Trophoblast cell (in vitro differentiated cells and primary cell): ENCODE measurements at regions not wholly inside any gene's neighbourhood (a gene's known extent, or its start where the extent isn't known, plus 50 kb on each side); places are given as distances from the start of the nearest gene placed in this dataset.

Experiments
- DNase-seq, 2 donors: peaks; one replicate each; pipeline ENCODE4 v3.0.0-alpha.2; 2016
- H2AFZ ChIP-seq: 2 replicates; pipeline ENCODE4 v1.6.1; 2013; ENCODE audit warnings: low read length, moderate library complexity, mild to moderate bottlenecking; ENCODE audit not compliant: insufficient read depth, poor library complexity
- H2AK5ac ChIP-seq: 2 replicates; pipeline ENCODE4 v1.6.1; 2013; ENCODE audit warnings: mild to moderate bottlenecking, low read length
- H2BK120ac ChIP-seq: 2 replicates; pipeline ENCODE4 v1.6.1; 2013; ENCODE audit warnings: low read length, mild to moderate bottlenecking, moderate library complexity; ENCODE audit not compliant: insufficient read depth, poor library complexity
- H2BK12ac ChIP-seq: 2 replicates; pipeline ENCODE4 v1.6.1; 2013; ENCODE audit warnings: mild to moderate bottlenecking, low read length, moderate library complexity
- H2BK5ac ChIP-seq: 2 replicates; pipeline ENCODE4 v1.6.1; 2013; ENCODE audit warnings: low read length, low read depth, moderate library complexity, mild to moderate bottlenecking; ENCODE audit not compliant: poor library complexity
- H3K14ac ChIP-seq: 2 replicates; pipeline ENCODE4 v1.6.1; 2013; ENCODE audit warnings: mild to moderate bottlenecking, low read length
- H3K18ac ChIP-seq: 2 replicates; pipeline ENCODE4 v1.6.1; 2013; ENCODE audit warnings: mild to moderate bottlenecking, low read length
- H3K23ac ChIP-seq: 2 replicates; pipeline ENCODE4 v1.6.1; 2013; ENCODE audit warnings: low read length
- H3K27ac ChIP-seq: 2 replicates; pipeline ENCODE4 v1.5.1; 2013; ENCODE audit warnings: low read depth, mild to moderate bottlenecking, inconsistent platforms, low read length, moderate library complexity
- H3K27me3 ChIP-seq: 2 replicates; pipeline ENCODE4 v1.6.1; 2013; ENCODE audit warnings: inconsistent platforms, mild to moderate bottlenecking, low read length, moderate library complexity; ENCODE audit not compliant: insufficient read depth
- H3K36me3 ChIP-seq, 2 experiments: 1 replicate in 1 of 2; 2 replicates in 1 of 2; pipeline ENCODE4 v1.6.1; 2013; ENCODE audit warnings: low read length in 2 of 2, mild to moderate bottlenecking in 2 of 2, moderate library complexity in 1 of 2; ENCODE audit not compliant: insufficient read depth in 2 of 2, control insufficient read depth in 1 of 2
- H3K4ac ChIP-seq: 2 replicates; pipeline ENCODE4 v1.6.1; 2013; ENCODE audit warnings: low read depth, mild to moderate bottlenecking, low read length, moderate library complexity
- H3K4me1 ChIP-seq, 2 experiments: 1 replicate in 1 of 2; 2 replicates in 1 of 2; pipeline ENCODE4 v1.6.1; 2013; ENCODE audit warnings: low read length in 2 of 2, mild to moderate bottlenecking in 2 of 2, moderate library complexity in 1 of 2; ENCODE audit not compliant: insufficient read depth in 2 of 2, control insufficient read depth in 1 of 2
- H3K4me2 ChIP-seq: 2 replicates; pipeline ENCODE4 v1.6.1; 2013; ENCODE audit warnings: inconsistent platforms, mild to moderate bottlenecking, low read length, moderate library complexity
- H3K4me3 ChIP-seq: 2 replicates; pipeline ENCODE4 v1.5.1; 2013; ENCODE audit warnings: mild to moderate bottlenecking, low read depth, low read length, inconsistent platforms
- H3K79me1 ChIP-seq: one replicate; pipeline ENCODE4 v1.6.1; 2013; ENCODE audit warnings: low read length
- H3K79me2 ChIP-seq: 2 replicates; pipeline ENCODE4 v1.6.1; 2013; ENCODE audit warnings: low read length, mild to moderate bottlenecking; ENCODE audit not compliant: control insufficient read depth, insufficient read depth, poor library complexity
- H3K9ac ChIP-seq: 2 replicates; pipeline ENCODE4 v1.6.1; 2013; ENCODE audit warnings: mild to moderate bottlenecking, low read length
- H3K9me3 ChIP-seq: 2 replicates; pipeline ENCODE4 v1.6.1; 2013; ENCODE audit warnings: low read depth, mild to moderate bottlenecking, control low read depth, inconsistent platforms, low read length; ENCODE audit not compliant: insufficient read depth
- H4K12ac ChIP-seq: 2 replicates; pipeline ENCODE4 v1.6.1; 2013; ENCODE audit warnings: low read depth, mild to moderate bottlenecking, low read length, moderate library complexity
- H4K8ac ChIP-seq: 2 replicates; pipeline ENCODE4 v1.6.1; 2013; ENCODE audit warnings: low read depth, mild to moderate bottlenecking, low read length, moderate library complexity
- H4K91ac ChIP-seq: one replicate; pipeline ENCODE4 v1.6.1; 2013; ENCODE audit warnings: low read depth, mild to moderate bottlenecking, low read length, moderate library complexity
- WGBS: extraction: QIAGEN DNeasy Blood & Tissue Kit; methylation state at CpG from one replicate; pipeline ENCODE4 v1.1.7; 2013; ENCODE audit warnings: missing lambda C conversion rate; ENCODE audit not compliant: insufficient read length, insufficient coverage; ENCODE audit errors: extremely low coverage; 5-methylcytosine and 5-hydroxymethylcytosine counted together

DNA sequence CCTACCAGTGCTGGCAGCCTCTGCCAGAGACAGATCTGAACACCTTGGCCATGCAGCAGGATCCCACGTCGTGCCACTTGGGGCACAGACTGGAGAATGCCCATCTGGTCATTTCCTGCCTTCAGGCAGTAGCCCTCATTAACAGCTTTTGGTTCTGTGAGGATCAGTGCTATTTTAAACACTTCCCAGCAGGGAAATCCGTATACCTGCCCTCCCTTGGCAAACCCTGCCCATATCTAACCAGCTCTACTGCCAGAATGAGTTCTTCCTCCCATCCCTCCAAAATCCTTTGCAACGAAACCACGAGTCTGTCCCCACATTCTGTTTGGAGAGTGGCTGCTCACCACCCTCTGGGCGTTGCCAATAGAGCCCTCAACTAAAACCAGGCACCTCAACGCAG lies 245.7 kb downstream of the ENGASE start:
- Histone ChIP-seq H3K4me2 (no peak overlapping the region), H2BK120ac (no peak overlapping the region), H3K4me3 (no peak overlapping the region), H3K79me2 (no peaks in the 10 kb centered on the region), H3K4ac (no peak overlapping the region), H2BK5ac (no peak overlapping the region), H3K18ac (no peak overlapping the region), H2BK12ac (no peak overlapping the region), H3K36me3 (no peaks in the 10 kb centered on the region), H2AK5ac (no peak overlapping the region), H3K79me1 (no peaks in the 10 kb centered on the region), H3K4me1 (no peaks in the 10 kb centered on the region), H2AFZ (no peak overlapping the region), H3K27ac (no peak overlapping the region), H3K14ac (no peak overlapping the region), H4K12ac (no peak overlapping the region), H3K9ac (no peak overlapping the region), H3K23ac (no peak overlapping the region), H4K91ac (no peak overlapping the region), H3K9me3 (peaks cover 6% of the 10 kb centered on the region), H4K8ac (no peak overlapping the region), H3K27me3 (no peaks in the 10 kb centered on the region)
- no peak for DNase-seq
- no CpG with 5 or more reads among the region's 7 CpGs for WGBS

DNA sequence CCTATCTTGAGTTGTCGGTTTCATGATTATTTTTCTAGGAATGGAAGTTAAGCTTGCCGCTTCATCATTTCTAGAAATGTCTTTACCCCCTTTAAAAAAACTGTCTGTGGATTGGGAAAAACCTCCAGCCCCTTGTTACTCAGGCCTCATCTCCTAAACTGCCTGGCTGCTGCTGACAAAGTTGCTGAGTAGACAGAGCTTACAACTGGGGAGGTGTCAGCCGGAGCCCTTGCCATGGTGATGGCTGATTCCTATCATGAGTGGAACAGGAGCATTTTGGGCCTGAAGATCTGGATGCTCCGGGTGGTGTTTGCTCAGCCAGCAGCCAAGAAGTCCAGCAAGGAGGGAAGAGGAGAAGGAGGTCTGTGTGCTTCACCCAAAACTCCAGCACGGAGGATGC lies 243.3 kb downstream of the ENGASE start:
- no peak overlapping the region for H3K4me2 ChIP-seq
- H4K8ac ChIP-seq, result no peak overlapping the region
- H3K4ac ChIP-seq, result no peak overlapping the region
- no peak overlapping the region for H2BK12ac ChIP-seq
- H3K27me3 ChIP-seq, result no peaks in the 10 kb centered on the region
- H2BK5ac ChIP-seq, result no peak overlapping the region
- H3K27ac ChIP-seq, result no peak overlapping the region
- no peak overlapping the region for H4K12ac ChIP-seq
- no peak overlapping the region for H3K18ac ChIP-seq
- no peaks in the 10 kb centered on the region for H3K4me1 ChIP-seq
- DNase-seq, result no peak
- no peak overlapping the region for H4K91ac ChIP-seq
- H3K9ac ChIP-seq, result no peak overlapping the region
- peaks cover 3% of the 10 kb centered on the region for H3K9me3 ChIP-seq
- no peaks in the 10 kb centered on the region for H3K79me2 ChIP-seq
- no peak overlapping the region for H2BK120ac ChIP-seq
- no peaks in the 10 kb centered on the region for H3K79me1 ChIP-seq
- no peak overlapping the region for H2AK5ac ChIP-seq
- H3K4me3 ChIP-seq, result no peak overlapping the region
- no peak overlapping the region for H3K14ac ChIP-seq
- H3K23ac ChIP-seq, result no peak overlapping the region
- WGBS, result no CpG with 5 or more reads among the region's 5 CpGs
- no peaks in the 10 kb centered on the region for H3K36me3 ChIP-seq
- H2AFZ ChIP-seq, result no peak overlapping the region

DNA sequence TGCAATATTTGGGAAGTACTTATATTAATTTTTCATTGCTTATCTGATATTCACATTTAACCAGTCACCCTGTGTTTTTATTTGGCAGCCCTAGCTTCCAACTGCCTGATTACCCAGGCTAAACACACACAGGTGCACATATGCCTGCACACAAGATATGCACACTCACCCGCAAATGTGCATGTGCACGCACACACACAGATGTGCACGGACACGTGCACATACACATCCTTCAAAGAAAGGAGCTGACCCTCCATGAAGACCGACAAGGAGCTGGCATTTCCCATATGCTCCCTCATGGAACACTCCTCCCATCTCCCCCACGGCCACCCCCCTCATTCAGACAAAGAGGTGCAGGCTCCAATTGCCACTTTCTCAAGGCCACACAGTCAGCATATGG lies 242.2 kb downstream of the ENGASE start:
- H2BK120ac ChIP-seq, result no peak overlapping the region
- H3K27ac ChIP-seq, result no peak overlapping the region
- H3K4me1 ChIP-seq, result no peaks in the 10 kb centered on the region
- H4K91ac ChIP-seq, result no peak overlapping the region
- no peak for DNase-seq
- H3K79me1 ChIP-seq, result no peaks in the 10 kb centered on the region
- H3K14ac ChIP-seq, result no peak overlapping the region
- H2AK5ac ChIP-seq, result no peak overlapping the region
- H2AFZ ChIP-seq, result no peak overlapping the region
- H3K4ac ChIP-seq, result no peak overlapping the region
- no peak overlapping the region for H2BK12ac ChIP-seq
- H3K4me2 ChIP-seq, result no peak overlapping the region
- H4K12ac ChIP-seq, result no peak overlapping the region
- H3K36me3 ChIP-seq, result no peaks in the 10 kb centered on the region
- no peak overlapping the region for H4K8ac ChIP-seq
- H3K9me3 ChIP-seq, result peaks cover 3% of the 10 kb centered on the region
- H3K79me2 ChIP-seq, result no peaks in the 10 kb centered on the region
- no peak overlapping the region for H3K4me3 ChIP-seq
- H2BK5ac ChIP-seq, result no peak overlapping the region
- no peak overlapping the region for H3K9ac ChIP-seq
- no peak overlapping the region for H3K18ac ChIP-seq
- WGBS, result no CpG with 5 or more reads among the region's 6 CpGs
- H3K27me3 ChIP-seq, result no peaks in the 10 kb centered on the region
- H3K23ac ChIP-seq, result peak overlapping the region; percentile 50

DNA sequence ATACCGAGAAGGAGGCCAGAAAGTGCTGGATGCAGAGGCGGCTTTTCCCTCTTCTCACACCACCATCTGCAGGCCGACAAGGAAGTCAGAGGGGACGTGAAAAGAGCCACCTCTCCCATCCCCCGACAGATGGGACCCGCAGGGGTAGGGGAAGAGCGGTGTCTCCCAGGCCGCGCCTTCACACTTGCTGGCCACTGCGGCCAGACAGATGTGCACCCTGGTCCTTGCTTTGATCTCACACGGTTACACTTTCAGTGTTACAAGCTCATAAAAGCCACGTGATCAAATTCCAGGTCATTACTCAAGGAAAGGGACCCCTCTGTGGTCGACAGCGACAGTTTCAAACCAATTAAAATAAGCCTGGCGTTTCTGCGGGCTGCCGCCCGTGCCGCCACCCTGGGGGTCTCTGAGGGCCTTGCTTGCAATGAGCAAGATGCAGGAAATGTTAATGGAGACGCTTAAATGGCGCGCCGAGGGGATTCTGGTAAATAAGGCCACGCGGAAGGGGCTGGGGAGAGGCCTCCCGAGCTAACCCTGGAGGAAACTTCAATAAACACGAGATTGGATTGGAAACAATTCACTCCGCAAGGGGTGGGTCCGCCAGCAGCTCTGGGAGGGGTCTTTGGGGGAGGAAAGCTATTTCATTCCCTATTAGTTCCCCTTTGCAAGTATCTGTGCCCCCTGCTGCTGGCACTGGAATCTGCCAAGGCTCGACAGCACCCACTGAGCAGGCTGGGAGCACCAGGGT lies 240.9 kb downstream of the ENGASE start:
- Histone ChIP-seq H2BK120ac (no peak overlapping the region), H3K9ac (no peak overlapping the region), H3K4me3 (no peak overlapping the region), H4K12ac (no peak overlapping the region), H3K27me3 (no peaks in the 10 kb centered on the region), H3K4me1 (no peaks in the 10 kb centered on the region), H4K8ac (no peak overlapping the region), H3K9me3 (peaks cover 3% of the 10 kb centered on the region), H4K91ac (no peak overlapping the region), H2BK12ac (no peak overlapping the region), H3K18ac (no peak overlapping the region), H3K27ac (no peak overlapping the region), H2BK5ac (no peak overlapping the region), H2AK5ac (no peak overlapping the region), H2AFZ (no peak overlapping the region), H3K4ac (no peak overlapping the region), H3K79me2 (no peaks in the 10 kb centered on the region), H3K14ac (no peak overlapping the region), H3K79me1 (no peaks in the 10 kb centered on the region), H3K23ac (no peak overlapping the region), H3K4me2 (no peak overlapping the region), H3K36me3 (no peaks in the 10 kb centered on the region)
- no CpG with 5 or more reads among the region's 30 CpGs for WGBS
- no peak for DNase-seq
